ENCODE measurements at regions not wholly inside any gene's neighbourhood (a gene's known extent, or its start where the extent isn't known, plus 50 kb on each side); places are given as distances from the start of the nearest gene placed in this dataset.

DNA sequence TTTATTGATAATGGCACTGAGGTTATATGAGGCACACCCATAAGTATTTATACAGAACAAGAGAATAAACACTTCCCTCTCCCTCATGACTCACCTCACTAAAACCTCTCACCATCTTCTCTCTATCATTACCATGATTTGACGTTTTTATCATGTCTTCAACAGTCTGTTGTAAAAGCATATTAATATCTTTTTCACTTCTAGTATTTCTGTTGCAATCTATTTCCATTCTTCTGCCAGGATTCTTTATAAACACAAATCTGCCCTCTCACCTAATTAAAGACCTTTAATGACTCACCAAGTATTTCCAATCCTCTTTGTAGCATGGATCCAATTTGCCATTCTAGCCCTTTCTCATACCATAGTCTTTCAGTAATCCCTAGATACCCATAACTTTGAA, 527.7 kb downstream of the SLC16A7 start:
- TF ChIP-seq CTCF (IDR thresholded peaks at IDR 0.05): no peak
- no peak for TF ChIP-seq POLR2A (IDR thresholded peaks at IDR 0.05)
